GM21528 (cell line): ENCODE measurements at regions not wholly inside any gene's neighbourhood (a gene's known extent, or its start where the extent isn't known, plus 50 kb on each side); places are given as distances from the start of the nearest gene placed in this dataset.
"Not testable (repeated sequence)": the region's sequence is repeated elsewhere in the genome, so short reads cannot be mapped to it uniquely, and the experiment has no call there.

Experiments used
- ATAC-seq: cut with Tn5 transposase; IDR thresholded peaks from one replicate; pipeline ENCODE4 v1.9.1; 2021; ENCODE audit warnings: mild to moderate bottlenecking, moderate library complexity; ENCODE audit not compliant: unreplicated experiment, low FRiP score

DNA sequence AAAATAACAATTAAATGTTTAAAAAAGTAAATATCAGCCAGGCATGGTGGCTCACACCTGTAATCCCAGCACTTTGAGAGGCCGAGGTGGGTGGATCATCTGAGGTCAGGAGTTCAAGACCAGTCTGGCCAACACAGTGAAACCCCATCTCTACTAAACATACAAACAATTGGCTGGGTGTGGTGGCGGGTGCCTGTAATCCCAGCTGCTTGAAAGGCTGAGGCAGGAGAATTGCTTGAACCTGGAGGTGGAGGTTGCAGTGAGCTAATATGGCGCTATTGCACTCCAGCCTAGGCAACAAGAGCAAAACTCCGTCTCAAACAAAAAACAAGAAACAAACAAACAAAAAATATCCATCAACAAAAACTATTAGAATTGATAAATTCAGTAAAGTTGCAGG, 77.5 kb downstream of the SNX5 start:
- not testable (repeated sequence) for ATAC-seq

DNA sequence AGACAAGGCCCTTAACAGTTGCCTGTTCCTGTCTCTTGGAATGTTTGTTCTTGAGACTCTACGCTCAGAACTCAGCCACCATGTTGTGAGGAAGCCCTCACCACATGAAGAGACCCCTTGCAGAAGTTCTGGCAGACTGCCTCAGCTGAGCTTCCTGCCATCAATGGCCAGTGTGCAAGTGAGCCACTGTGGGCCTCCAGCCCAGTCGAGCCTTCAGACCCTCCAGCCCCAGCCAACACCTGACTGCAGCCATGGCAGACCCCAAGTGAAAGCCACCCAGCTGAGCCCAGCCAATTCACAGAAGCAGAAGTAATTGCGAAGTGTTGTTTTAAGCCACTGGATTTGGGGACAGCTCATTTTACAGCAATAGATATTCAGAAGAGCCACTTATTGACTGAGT, 78.3 kb downstream of the SNX5 start:
- ATAC-seq, result no peak

- no peak for ATAC-seq
Observed at GRCh38 chr20:17889226-17889625, 79.4 kb downstream of the SNX5 start.

DNA sequence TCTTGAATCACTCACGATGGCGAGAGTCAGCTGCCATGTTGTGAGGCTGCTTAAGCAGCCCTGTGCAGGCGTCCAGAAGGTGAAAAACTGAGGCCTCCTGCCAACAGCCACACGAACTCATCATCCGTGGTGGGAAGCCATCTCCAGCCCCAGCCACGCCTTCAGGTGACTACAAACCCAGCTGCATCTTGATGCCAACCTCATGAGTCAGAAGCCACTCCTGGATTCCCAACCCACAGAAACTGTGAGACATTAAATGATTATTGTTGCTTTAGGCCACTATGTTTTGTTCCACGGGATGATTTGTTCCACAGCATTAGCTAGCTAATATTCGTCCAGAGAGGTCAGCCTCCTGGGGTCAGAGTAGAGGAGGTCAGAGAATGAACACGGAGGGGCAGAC, 80.5 kb downstream of the SNX5 start:
- no peak for ATAC-seq

GRCh38 chr20:17887331-17888030, 81.1 kb downstream of the SNX5 start:
- ATAC-seq, result no peak

GRCh38 chr20:17885544-17885943, 83.0 kb downstream of the SNX5 start:
- no peak for ATAC-seq

GRCh38 chr20:17885076-17885475, 83.5 kb downstream of the SNX5 start:
- no peak for ATAC-seq

- no peak for ATAC-seq
Observed at GRCh38 chr20:17884307-17885003, 84.1 kb downstream of the SNX5 start.

GRCh38 chr20:17883592-17884306, 84.8 kb downstream of the SNX5 start:
- ATAC-seq, result no peak

- ATAC-seq, result no peak
Observed at GRCh38 chr20:17882834-17883591, 85.6 kb downstream of the SNX5 start.

DNA sequence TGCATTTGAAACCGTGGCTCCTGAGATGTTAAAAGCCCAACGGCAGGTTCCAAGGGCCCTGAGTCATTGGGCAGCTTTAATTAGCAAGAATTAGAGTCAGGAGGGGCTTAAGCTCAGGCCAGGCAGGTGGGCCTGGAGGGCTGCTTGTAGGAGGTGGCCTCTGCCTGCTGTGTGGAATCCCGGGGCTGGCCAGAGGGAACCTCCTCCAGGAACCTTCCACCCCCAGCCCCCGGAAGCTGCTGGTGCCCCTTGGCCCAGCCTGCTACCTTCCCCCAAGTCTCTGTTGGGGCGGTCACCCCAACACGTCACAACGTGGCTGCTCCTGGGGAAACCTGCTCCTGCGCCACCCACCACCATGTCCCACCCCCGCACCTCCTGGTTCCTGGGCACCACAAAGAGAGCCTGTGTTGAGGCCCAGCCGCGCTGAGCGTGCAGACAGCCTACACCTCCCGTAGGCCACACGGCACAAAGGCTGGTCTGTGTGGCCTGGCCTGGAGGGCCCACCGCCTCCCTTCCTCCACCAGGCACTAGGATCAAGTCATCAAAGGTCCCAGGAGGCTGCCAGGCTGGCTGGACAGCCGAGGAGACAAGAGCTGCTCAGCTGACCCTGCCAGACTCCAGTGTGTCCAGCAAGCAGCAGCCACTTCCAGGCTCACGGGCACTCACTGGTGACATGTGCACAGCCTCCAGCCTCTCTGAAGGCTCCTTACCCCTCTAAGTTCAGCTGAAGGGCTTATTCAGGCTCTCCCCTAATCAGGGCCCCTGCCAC, 86.3 kb downstream of the SNX5 start:
- ATAC-seq, result no peak

DNA sequence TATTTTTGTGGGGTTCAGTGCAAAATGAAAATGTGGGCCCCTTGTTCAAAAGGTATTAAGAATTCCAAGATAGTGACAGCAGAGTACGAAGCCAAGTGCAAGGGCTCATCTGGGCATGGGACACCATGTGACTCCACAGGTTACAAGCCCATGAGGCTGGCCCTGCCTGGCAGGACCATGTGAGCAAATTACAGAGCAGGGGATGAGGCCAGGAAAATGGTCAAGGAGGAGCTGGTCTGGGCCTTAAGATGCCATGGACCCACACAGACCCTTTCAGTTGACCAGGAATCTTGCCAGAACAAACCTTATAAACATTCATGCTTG, 86.9 kb downstream of the SNX5 start:
- no peak for ATAC-seq

DNA sequence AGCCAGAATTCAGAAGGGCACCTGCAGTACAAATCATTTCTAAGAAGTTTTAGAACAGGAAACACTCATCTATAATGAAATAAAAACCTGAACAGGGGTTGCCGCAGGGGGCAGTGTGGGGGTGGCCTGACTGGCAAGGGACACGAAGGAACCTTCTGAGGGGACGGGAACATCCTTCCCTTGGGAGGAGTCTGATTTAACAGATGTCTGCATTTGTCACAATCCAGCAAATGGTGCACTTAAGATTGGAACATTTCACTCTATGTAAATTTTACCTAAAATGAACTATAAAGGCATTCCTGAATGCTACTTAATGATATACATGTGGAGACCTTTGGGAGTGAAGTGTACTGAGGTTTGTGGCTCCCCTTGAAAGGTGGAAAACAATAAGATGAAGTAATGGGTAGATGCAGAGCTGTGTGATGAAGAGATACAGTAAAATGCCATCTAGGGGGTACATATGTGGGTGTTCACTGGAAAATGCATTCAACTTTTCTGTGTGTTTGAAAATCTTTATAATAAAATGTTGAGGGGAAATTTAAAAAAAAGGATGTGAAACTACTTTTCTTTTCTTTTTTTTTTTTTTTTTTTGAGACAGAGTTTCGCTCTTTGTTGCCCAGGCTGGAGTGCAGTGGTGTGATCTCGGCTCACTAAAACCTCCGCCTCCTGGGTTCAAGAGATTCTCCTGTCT, 89.5 kb downstream of the SNX5 start:
- no peak for ATAC-seq

DNA sequence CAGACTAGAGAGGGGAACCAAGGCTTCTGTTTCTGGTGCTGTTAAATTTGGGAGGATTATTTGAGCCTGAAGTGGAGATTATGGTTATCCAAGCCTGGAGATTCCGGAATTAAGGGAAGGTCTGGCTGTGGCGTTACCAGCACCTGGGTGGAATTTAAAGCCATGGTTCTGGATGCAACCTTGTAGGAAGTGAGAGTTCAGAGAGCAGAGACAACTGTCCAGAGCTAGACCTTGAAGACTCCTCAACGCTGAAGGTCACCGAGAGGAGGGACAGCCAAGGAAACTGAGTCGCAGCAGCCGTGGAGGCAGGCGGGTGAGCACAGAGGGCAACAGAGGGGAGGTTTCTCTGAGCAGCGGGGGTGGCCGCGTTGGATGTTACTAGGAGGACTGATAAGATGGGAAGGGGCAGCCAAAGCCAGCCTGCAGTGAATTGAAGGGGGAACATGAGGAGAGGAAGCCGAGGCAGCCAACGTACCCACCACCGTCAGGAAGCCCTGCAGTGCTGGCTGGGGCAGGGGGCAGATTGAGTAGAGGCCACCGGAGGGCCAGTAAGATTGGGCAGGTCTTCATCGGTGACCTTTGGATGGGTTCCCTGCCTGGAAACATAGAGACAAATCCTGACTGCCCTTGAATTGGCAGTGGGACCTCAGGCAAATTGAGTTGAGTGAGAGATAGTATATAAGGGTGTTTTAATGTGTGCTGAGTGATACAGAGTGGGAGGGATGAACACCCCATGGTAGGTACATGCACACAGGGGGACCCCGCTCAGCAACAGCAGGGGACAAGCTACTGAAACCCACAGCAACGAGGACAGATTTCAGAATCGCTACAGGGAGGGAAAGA, 90.3 kb downstream of the SNX5 start:
- no peak for ATAC-seq

DNA sequence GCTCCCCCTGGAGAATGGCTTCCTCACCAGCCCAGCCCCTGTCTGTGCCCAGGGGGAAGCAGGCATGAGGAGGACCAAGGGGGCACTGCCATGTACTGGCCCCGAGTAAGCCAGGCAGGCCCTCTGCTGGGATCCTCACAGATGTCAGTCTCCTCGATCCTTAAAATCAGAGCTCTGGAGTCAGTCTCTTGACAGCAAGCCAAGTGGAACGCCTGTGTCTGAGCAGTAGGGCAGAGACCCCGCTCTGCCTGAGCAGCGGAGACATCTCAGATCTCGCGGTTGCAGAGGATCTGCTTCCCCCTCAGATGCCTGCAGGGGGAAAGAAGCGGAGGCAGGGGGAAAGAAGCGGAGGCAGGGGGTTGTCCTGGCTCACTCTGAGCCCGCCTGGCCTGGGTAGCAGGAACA, 92.6 kb downstream of the SNX5 start:
- no peak for ATAC-seq

DNA sequence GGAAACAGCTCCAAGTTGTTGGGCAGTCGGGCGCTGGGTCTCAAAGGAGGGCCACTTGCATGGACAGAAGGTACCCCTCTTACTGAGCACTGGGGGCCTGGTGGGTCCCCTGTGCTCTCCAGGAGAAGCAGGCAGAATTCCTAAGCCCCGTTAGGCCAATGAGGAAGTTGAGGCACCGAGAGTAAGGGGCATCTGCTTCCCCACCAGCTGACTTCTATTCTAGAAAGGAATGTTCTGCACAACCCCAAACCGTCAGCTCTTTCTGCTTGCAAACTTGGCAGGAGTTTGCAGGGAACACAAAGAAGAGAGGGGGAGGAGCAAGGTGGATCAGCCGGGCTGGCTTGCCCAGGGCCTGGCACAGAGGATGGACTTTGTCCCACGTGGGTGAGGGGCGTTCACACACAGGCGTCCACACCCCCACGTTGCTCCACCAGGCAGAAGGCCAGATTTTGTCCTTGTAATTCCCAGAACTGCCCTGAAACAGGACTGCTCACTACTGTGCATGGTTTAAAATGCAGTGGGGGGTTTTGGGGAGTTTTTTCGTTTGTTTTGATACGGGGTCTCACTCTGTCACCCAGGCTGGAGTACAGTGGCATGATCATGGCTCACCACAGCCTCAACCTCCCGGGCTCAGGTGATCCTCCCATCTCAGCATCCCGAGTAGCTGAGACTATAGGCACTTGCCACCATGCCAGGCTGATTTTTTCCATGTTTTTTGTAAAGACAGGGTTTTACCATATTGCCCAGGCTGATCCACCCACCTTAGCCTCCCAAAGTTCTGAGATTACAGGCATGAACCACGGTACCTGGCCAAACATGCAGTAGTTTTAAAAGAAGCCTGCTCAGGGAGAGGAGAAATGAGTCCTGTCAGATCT, 93.3 kb downstream of the SNX5 start:
- ATAC-seq, result no peak

- ATAC-seq, result no peak
Observed at GRCh38 chr20:17874271-17875105, 94.1 kb downstream of the SNX5 start.
